ENCODE measurements at regions not wholly inside any gene's neighbourhood (a gene's known extent, or its start where the extent isn't known, plus 50 kb on each side); places are given as distances from the start of the nearest gene placed in this dataset.

GRCh38 chr3:144263706-144264105 lies 292.1 kb downstream of the DIPK2A start:
- TF ChIP-seq, protein P1, sequence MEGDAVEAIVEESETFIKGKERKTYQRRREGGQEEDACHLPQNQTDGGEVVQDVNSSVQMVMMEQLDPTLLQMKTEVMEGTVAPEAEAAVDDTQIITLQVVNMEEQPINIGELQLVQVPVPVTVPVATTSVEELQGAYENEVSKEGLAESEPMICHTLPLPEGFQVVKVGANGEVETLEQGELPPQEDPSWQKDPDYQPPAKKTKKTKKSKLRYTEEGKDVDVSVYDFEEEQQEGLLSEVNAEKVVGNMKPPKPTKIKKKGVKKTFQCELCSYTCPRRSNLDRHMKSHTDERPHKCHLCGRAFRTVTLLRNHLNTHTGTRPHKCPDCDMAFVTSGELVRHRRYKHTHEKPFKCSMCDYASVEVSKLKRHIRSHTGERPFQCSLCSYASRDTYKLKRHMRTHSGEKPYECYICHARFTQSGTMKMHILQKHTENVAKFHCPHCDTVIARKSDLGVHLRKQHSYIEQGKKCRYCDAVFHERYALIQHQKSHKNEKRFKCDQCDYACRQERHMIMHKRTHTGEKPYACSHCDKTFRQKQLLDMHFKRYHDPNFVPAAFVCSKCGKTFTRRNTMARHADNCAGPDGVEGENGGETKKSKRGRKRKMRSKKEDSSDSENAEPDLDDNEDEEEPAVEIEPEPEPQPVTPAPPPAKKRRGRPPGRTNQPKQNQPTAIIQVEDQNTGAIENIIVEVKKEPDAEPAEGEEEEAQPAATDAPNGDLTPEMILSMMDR (conservative IDR thresholded peaks at IDR 0.05; ENCODE audit: low read depth, low read length), result no peak
- no peak for TF ChIP-seq EZH2 (IDR thresholded peaks at IDR 0.05; ENCODE audit: borderline replicate concordance, low read depth, low read length, poor library complexity, severe bottlenecking)
- H3K36me3 ChIP-seq (ENCODE audit: insufficient read depth, low read length, poor library complexity, severe bottlenecking), result no peaks in the 10 kb centered on the region
- no peak for DNase-seq (ENCODE audit: low spot score)
- intact Hi-C loops (cut with micrococcal nuclease; ENCODE audit: unreplicated experiment), result no loop called here
- no peak overlapping the region for H3K27ac ChIP-seq (ENCODE audit: low read depth, low read length, poor library complexity, severe bottlenecking)
- H3K9me3 ChIP-seq (ENCODE audit: low read depth, low read length, poor library complexity, severe bottlenecking), result no peaks in the 10 kb centered on the region
- H3K27me3 ChIP-seq (replicated peaks; ENCODE audit: insufficient read depth, low read depth, low read length, poor library complexity), result no peaks in the 10 kb centered on the region
- POLR2A ChIA-PET (ENCODE audit: low non-redundant PET), result no interaction called here
- BruUV-seq (replicated peaks), result no TSS peak
- CTCF ChIA-PET, result no interaction called here
- H3K4me3 ChIP-seq (ENCODE audit: low read depth, low read length, poor library complexity, severe bottlenecking), result no peak overlapping the region
- H3K4me1 ChIP-seq (ENCODE audit: insufficient read depth, low read length, poor library complexity, severe bottlenecking), result no peaks in the 10 kb centered on the region

DNA sequence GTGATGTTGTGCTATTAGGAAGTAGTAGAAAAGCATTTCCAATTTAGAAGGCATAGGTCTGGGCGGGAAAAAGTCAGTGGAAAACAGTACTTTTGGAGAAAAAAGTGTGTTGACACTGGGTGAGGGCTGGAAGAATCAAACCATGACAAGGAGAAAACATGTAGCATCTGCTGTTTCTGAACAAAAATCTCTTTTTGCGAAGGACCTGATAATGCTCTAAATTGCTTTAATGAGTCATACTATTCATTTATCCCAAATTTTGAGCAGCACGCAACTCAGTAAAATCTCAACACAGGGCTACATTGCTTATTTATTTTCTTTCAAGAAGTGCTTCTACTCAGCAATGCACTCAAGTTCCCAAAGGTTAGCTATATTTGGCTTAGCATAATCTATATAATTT lies 292.7 kb downstream of the DIPK2A start:
- intact Hi-C loops (cut with micrococcal nuclease; ENCODE audit: unreplicated experiment), result no loop called here
- H3K9me3 ChIP-seq (ENCODE audit: low read depth, low read length, poor library complexity, severe bottlenecking), result no peaks in the 10 kb centered on the region
- H3K4me1 ChIP-seq (ENCODE audit: insufficient read depth, low read length, poor library complexity, severe bottlenecking), result no peaks in the 10 kb centered on the region
- TF ChIP-seq, protein P1 (conservative IDR thresholded peaks at IDR 0.05; ENCODE audit: low read depth, low read length), result no peak
- TF ChIP-seq EZH2 (IDR thresholded peaks at IDR 0.05; ENCODE audit: borderline replicate concordance, low read depth, low read length, poor library complexity, severe bottlenecking), result no peak
- CTCF ChIA-PET, result no interaction called here
- no peak for DNase-seq (ENCODE audit: low spot score)
- H3K27me3 ChIP-seq (replicated peaks; ENCODE audit: insufficient read depth, low read depth, low read length, poor library complexity), result no peaks in the 10 kb centered on the region
- no TSS peak for BruUV-seq (replicated peaks)
- H3K36me3 ChIP-seq (ENCODE audit: insufficient read depth, low read length, poor library complexity, severe bottlenecking), result no peaks in the 10 kb centered on the region
- H3K27ac ChIP-seq (ENCODE audit: low read depth, low read length, poor library complexity, severe bottlenecking), result no peak overlapping the region
- H3K4me3 ChIP-seq (ENCODE audit: low read depth, low read length, poor library complexity, severe bottlenecking), result no peak overlapping the region
- POLR2A ChIA-PET (ENCODE audit: low non-redundant PET), result no interaction called here

DNA sequence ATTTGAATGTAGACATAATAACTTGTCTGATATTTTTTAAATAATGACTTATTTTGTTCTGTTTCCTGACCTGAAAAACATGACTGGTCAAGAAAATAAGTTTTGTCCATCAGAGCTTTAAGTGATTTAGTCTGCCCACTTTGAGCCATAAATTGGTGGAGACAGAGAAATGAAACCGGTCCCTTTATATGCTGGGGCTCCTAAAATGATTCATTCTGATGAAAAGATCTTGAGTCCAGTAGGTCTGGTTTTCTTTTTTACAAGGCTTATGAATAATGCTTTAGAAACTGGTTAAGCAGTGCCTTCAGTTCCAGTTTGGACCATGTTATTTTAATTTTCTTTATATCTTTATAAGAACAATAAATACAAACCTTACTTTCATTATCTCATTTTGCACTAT lies 293.2 kb downstream of the DIPK2A start:
- POLR2A ChIA-PET (ENCODE audit: low non-redundant PET), result no interaction called here
- CTCF ChIA-PET, result no interaction called here

More for the DNA sequence above, 293.2 kb downstream of the DIPK2A start:
- intact Hi-C loops (cut with micrococcal nuclease; ENCODE audit: unreplicated experiment), result no loop called here
- no TSS peak for BruUV-seq (replicated peaks)
- Histone ChIP-seq H3K4me3 (ENCODE audit: low read depth, low read length, poor library complexity, severe bottlenecking) (no peak overlapping the region), H3K36me3 (ENCODE audit: insufficient read depth, low read length, poor library complexity, severe bottlenecking) (no peaks in the 10 kb centered on the region), H3K27me3 (replicated peaks; ENCODE audit: insufficient read depth, low read depth, low read length, poor library complexity) (no peaks in the 10 kb centered on the region), H3K27ac (ENCODE audit: low read depth, low read length, poor library complexity, severe bottlenecking) (no peak overlapping the region), H3K9me3 (ENCODE audit: low read depth, low read length, poor library complexity, severe bottlenecking) (no peaks in the 10 kb centered on the region), H3K4me1 (ENCODE audit: insufficient read depth, low read length, poor library complexity, severe bottlenecking) (no peaks in the 10 kb centered on the region)
- no peak for DNase-seq (ENCODE audit: low spot score)
- TF ChIP-seq EZH2 (IDR thresholded peaks at IDR 0.05; ENCODE audit: borderline replicate concordance, low read depth, low read length, poor library complexity, severe bottlenecking), result no peak
- TF ChIP-seq, protein P1 (conservative IDR thresholded peaks at IDR 0.05; ENCODE audit: low read depth, low read length), result no peak

All from A673 (cell line).